HUES64 (cell line): ENCODE measurements at regions not wholly inside any gene's neighbourhood (a gene's known extent, or its start where the extent isn't known, plus 50 kb on each side); places are given as distances from the start of the nearest gene placed in this dataset.

Source experiments
- H3K27ac ChIP-seq: 2 replicates; pipeline ENCODE4 v1.7.0; 2013; ENCODE audit warnings: low read depth, low read length, inconsistent platforms
- H3K27me3 ChIP-seq: 2 replicates; pipeline ENCODE4 v1.6.1; 2013; ENCODE audit warnings: mild to moderate bottlenecking, low read length; ENCODE audit not compliant: insufficient read depth
- H3K36me3 ChIP-seq: 2 replicates; pipeline ENCODE4 v1.6.1; 2013; ENCODE audit warnings: mild to moderate bottlenecking, low read length; ENCODE audit not compliant: insufficient read depth
- H3K4me1 ChIP-seq: 2 replicates; pipeline ENCODE4 v1.6.1; 2013; ENCODE audit warnings: mild to moderate bottlenecking, low read length, moderate library complexity; ENCODE audit not compliant: insufficient read depth
- H3K4me3 ChIP-seq: 2 replicates; pipeline ENCODE4 v1.5.1; 2013; ENCODE audit warnings: mild to moderate bottlenecking, low read length, moderate library complexity
- H3K9ac ChIP-seq: 2 replicates; pipeline ENCODE4 v1.6.1; 2013; ENCODE audit warnings: mild to moderate bottlenecking, low read depth, low read length
- H3K9me3 ChIP-seq: 2 replicates; pipeline ENCODE4 v1.6.1; 2013; ENCODE audit warnings: low read depth, low read length; ENCODE audit not compliant: insufficient read depth
- WGBS: fragments of 150-250, 120-280 bp; methylation state at CpG from one replicate; pipeline ENCODE4 v1.1.7; 2013; ENCODE audit warnings: missing lambda C conversion rate; 5-methylcytosine and 5-hydroxymethylcytosine counted together

GRCh38 chr3:40873934-40874699 is 325.2 kb upstream of the CTNNB1 start:
- Histone ChIP-seq H3K27me3 (no peaks in the 10 kb centered on the region), H3K36me3 (no peaks in the 10 kb centered on the region), H3K9me3 (no peaks in the 10 kb centered on the region), H3K4me1 (peaks cover 13% of the 10 kb centered on the region), H3K9ac (no peak overlapping the region), H3K27ac (no peak overlapping the region), H3K4me3 (no peak overlapping the region)
- 96% methylated on average over 5 of the region's 6 CpGs for WGBS

GRCh38 chr3:40875581-40875980 is 323.7 kb upstream of the CTNNB1 start:
- H3K4me1 ChIP-seq, result peaks cover 13% of the 10 kb centered on the region
- no peak overlapping the region for H3K9ac ChIP-seq
- H3K4me3 ChIP-seq, result no peak overlapping the region
- WGBS, result 82% methylated on average over 1 of the region's 1 CpG
- H3K36me3 ChIP-seq, result no peaks in the 10 kb centered on the region
- no peak overlapping the region for H3K27ac ChIP-seq
- no peaks in the 10 kb centered on the region for H3K27me3 ChIP-seq
- H3K9me3 ChIP-seq, result no peaks in the 10 kb centered on the region

- H3K4me1 ChIP-seq, result peaks cover 12% of the 10 kb centered on the region
- H3K9me3 ChIP-seq, result no peaks in the 10 kb centered on the region
- no peak overlapping the region for H3K4me3 ChIP-seq
- no peak overlapping the region for H3K9ac ChIP-seq
- H3K36me3 ChIP-seq, result no peaks in the 10 kb centered on the region
- 88% methylated on average over 4 of the region's 5 CpGs for WGBS
- no peak overlapping the region for H3K27ac ChIP-seq
- no peaks in the 10 kb centered on the region for H3K27me3 ChIP-seq
These were observed 323.3 kb upstream of the CTNNB1 start for GRCh38 chr3:40876009-40876408.

- H3K9ac ChIP-seq, result no peak overlapping the region
- H3K27ac ChIP-seq, result no peak overlapping the region
- H3K9me3 ChIP-seq, result no peaks in the 10 kb centered on the region
- no peaks in the 10 kb centered on the region for H3K36me3 ChIP-seq
- 99% methylated on average over 2 of the region's 2 CpGs for WGBS
- H3K4me3 ChIP-seq, result no peak overlapping the region
- H3K27me3 ChIP-seq, result no peaks in the 10 kb centered on the region
- peaks cover 9% of the 10 kb centered on the region for H3K4me1 ChIP-seq
These were observed 322.8 kb upstream of the CTNNB1 start for GRCh38 chr3:40876496-40876895.

GRCh38 chr3:40877631-40878463 is 321.5 kb upstream of the CTNNB1 start:
- WGBS, result 88% methylated on average over 11 of the region's 11 CpGs
- Histone ChIP-seq H3K4me1 (peaks cover 9% of the 10 kb centered on the region; the same call in 1 of the 2 replicates), H3K9ac (no peak overlapping the region), H3K36me3 (no peaks in the 10 kb centered on the region), H3K4me3 (no peak overlapping the region), H3K27ac (no peak overlapping the region), H3K9me3 (no peaks in the 10 kb centered on the region), H3K27me3 (no peaks in the 10 kb centered on the region)

GRCh38 chr3:40878464-40878905 is 320.8 kb upstream of the CTNNB1 start:
- Histone ChIP-seq H3K36me3 (no peaks in the 10 kb centered on the region), H3K27ac (no peak overlapping the region)
- 93% methylated on average over 3 of the region's 3 CpGs for WGBS

GRCh38 chr3:40885430-40885829 is 313.9 kb upstream of the CTNNB1 start:
- 94% methylated on average over 5 of the region's 5 CpGs for WGBS
- Histone ChIP-seq H3K4me3 (no peak overlapping the region), H3K9ac (no peak overlapping the region), H3K9me3 (no peaks in the 10 kb centered on the region), H3K27me3 (no peaks in the 10 kb centered on the region), H3K27ac (no peak overlapping the region), H3K36me3 (no peaks in the 10 kb centered on the region), H3K4me1 (no peaks in the 10 kb centered on the region)

More at GRCh38 chr3:40878464-40878905, 320.8 kb upstream of the CTNNB1 start:
- Histone ChIP-seq H3K9me3 (no peaks in the 10 kb centered on the region), H3K4me1 (peaks cover 6% of the 10 kb centered on the region; the same call in 1 of the 2 replicates), H3K4me3 (no peak overlapping the region), H3K27me3 (no peaks in the 10 kb centered on the region), H3K9ac (no peak overlapping the region)

GRCh38 chr3:40886660-40887425 is 312.5 kb upstream of the CTNNB1 start:
- Histone ChIP-seq H3K27me3 (no peaks in the 10 kb centered on the region), H3K4me1 (no peaks in the 10 kb centered on the region), H3K36me3 (no peaks in the 10 kb centered on the region), H3K27ac (no peak overlapping the region), H3K9me3 (no peaks in the 10 kb centered on the region), H3K9ac (no peak overlapping the region), H3K4me3 (no peak overlapping the region)
- 95% methylated on average over 8 of the region's 8 CpGs for WGBS

- 95% methylated on average over 3 of the region's 3 CpGs for WGBS
- H3K4me3 ChIP-seq, result no peak overlapping the region
These were observed 308.1 kb upstream of the CTNNB1 start for GRCh38 chr3:40891186-40891585.

GRCh38 chr3:40895109-40895508 is 304.2 kb upstream of the CTNNB1 start:
- no peak overlapping the region for H3K9ac ChIP-seq
- H3K36me3 ChIP-seq, result no peaks in the 10 kb centered on the region
- H3K27ac ChIP-seq, result no peak overlapping the region
- no peaks in the 10 kb centered on the region for H3K27me3 ChIP-seq
- 93% methylated on average over 3 of the region's 4 CpGs for WGBS
- H3K4me1 ChIP-seq, result peaks cover 10% of the 10 kb centered on the region
- no peaks in the 10 kb centered on the region for H3K9me3 ChIP-seq
- H3K4me3 ChIP-seq, result no peak overlapping the region

More at GRCh38 chr3:40891186-40891585, 308.1 kb upstream of the CTNNB1 start:
- Histone ChIP-seq H3K9me3 (no peaks in the 10 kb centered on the region), H3K36me3 (no peaks in the 10 kb centered on the region), H3K9ac (no peak overlapping the region), H3K4me1 (peaks cover 10% of the 10 kb centered on the region), H3K27me3 (no peaks in the 10 kb centered on the region), H3K27ac (no peak overlapping the region)

GRCh38 chr3:40899286-40899712 is 300.0 kb upstream of the CTNNB1 start:
- Histone ChIP-seq H3K27ac (no peak overlapping the region), H3K9me3 (no peaks in the 10 kb centered on the region), H3K4me3 (no peak overlapping the region), H3K9ac (no peak overlapping the region), H3K36me3 (no peaks in the 10 kb centered on the region), H3K27me3 (no peaks in the 10 kb centered on the region), H3K4me1 (no peaks in the 10 kb centered on the region)
- 76% methylated on average over 4 of the region's 4 CpGs for WGBS
